ENCODE measurements at regions not wholly inside any gene's neighbourhood (a gene's known extent, or its start where the extent isn't known, plus 50 kb on each side); places are given as distances from the start of the nearest gene placed in this dataset. TPM values are rescaled to one million over a fixed set of nuclear protein-coding genes. Genes with fewer than 3 reads are reported as not detected.

Small RNAs in the stretch of these regions (microRNA-seq; reads per million reads assigned to microRNA genes)
- not detected for gene MIR3156-1

Small RNAs in the stretch of these regions (small RNA-seq; reads per million reads assigned to genes)
- gene AL512324.1 (ENCODE audit: low replicate concordance) (not detected), gene MIR3156-1 (ENCODE audit: low replicate concordance) (not detected), gene RNU6-1207P (ENCODE audit: low replicate concordance) (not detected)
